ENCODE measurements at regions not wholly inside any gene's neighbourhood (a gene's known extent, or its start where the extent isn't known, plus 50 kb on each side); places are given as distances from the start of the nearest gene placed in this dataset.

- Histone ChIP-seq H3K4me1 (ENCODE audit: insufficient read depth, low read length) (peaks cover 5% of the 10 kb centered on the region; the same call in 1 of the 2 replicates), H3K9me3 (ENCODE audit: insufficient read depth, low read depth, low read length) (0 out of 2 replicates have a peak, but pooled peaks cover 5% of the 10 kb centered on the region), H3K27me3 (ENCODE audit: insufficient read depth, low read length) (no peaks in the 10 kb centered on the region), H3K27ac (ENCODE audit: low read depth, low read length) (no peak overlapping the region), H3K36me3 (ENCODE audit: insufficient read depth, low read length) (no peaks in the 10 kb centered on the region), H3K4me3 (ENCODE audit: low read length) (no peak overlapping the region), H3K9ac (ENCODE audit: low read depth, low read length) (no peak overlapping the region)
- 94% methylated on average over 4 of the region's 4 CpGs for WGBS
These were observed 164.1 kb upstream of the ECI2 start for GRCh38 chr6:4299476-4299875.

DNA sequence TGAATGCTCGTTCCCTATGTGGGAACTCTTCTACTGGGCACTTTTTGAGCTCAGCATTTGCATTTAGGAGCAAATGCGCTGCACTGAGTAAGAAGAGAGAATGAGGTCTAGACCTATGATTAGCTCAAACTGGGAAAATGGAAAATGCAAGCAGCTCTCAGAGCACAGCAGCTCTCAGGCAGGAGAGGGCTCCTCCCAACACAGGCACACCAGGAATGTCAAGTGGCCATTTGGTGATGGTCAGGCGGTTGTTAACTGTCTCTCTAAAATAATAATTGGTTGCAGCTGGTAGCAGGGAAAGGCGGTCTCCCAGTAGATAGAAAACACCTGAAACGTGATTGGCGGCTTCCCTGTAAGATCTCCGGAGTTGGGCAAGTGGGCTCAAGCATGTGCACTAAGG lies 162.0 kb upstream of the ECI2 start:
- Histone ChIP-seq H3K9me3 (ENCODE audit: insufficient read depth, low read depth, low read length) (0 out of 2 replicates have a peak, but pooled peaks cover 5% of the 10 kb centered on the region), H3K4me1 (ENCODE audit: insufficient read depth, low read length) (peaks cover 6% of the 10 kb centered on the region), H3K4me3 (ENCODE audit: low read length) (no peak overlapping the region), H3K36me3 (ENCODE audit: insufficient read depth, low read length) (no peaks in the 10 kb centered on the region), H3K9ac (ENCODE audit: low read depth, low read length) (no peak overlapping the region), H3K27me3 (ENCODE audit: insufficient read depth, low read length) (no peaks in the 10 kb centered on the region), H3K27ac (ENCODE audit: low read depth, low read length) (no peak overlapping the region)
- 89% methylated on average over 7 of the region's 7 CpGs for WGBS

DNA sequence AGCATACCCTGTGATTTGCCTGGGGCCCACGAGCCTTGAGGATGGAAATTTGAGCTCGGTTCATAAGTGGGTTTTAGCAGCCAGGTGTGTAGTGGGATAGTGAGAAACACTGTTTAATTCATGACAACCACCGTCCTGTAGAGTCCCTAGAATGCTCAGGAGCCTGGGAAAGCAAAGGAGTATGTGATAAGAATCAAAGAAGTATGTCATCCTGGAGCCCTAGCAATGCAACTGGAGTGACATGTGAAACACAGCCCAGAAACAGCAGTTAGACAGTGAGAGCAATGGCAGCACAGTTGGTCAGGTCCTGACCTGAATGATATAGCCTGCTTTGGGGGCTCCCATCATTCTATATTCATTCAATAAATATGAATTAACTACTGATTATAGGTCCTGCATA lies 161.2 kb upstream of the ECI2 start:
- no peaks in the 10 kb centered on the region for H3K27me3 ChIP-seq (ENCODE audit: insufficient read depth, low read length)
- 93% methylated on average over 3 of the region's 3 CpGs for WGBS
- H3K36me3 ChIP-seq (ENCODE audit: insufficient read depth, low read length), result no peaks in the 10 kb centered on the region
- no peak overlapping the region for H3K27ac ChIP-seq (ENCODE audit: low read depth, low read length)
- 0 out of 2 replicates have a peak, but pooled peaks cover 5% of the 10 kb centered on the region for H3K9me3 ChIP-seq (ENCODE audit: insufficient read depth, low read depth, low read length)
- no peak overlapping the region for H3K9ac ChIP-seq (ENCODE audit: low read depth, low read length)
- H3K4me3 ChIP-seq (ENCODE audit: low read length), result no peak overlapping the region
- H3K4me1 ChIP-seq (ENCODE audit: insufficient read depth, low read length), result peaks cover 14% of the 10 kb centered on the region

- H3K4me3 ChIP-seq (ENCODE audit: low read length), result no peak overlapping the region
- 76% methylated on average over 2 of the region's 2 CpGs for WGBS
- no peaks in the 10 kb centered on the region for H3K27me3 ChIP-seq (ENCODE audit: insufficient read depth, low read length)
- H3K27ac ChIP-seq (ENCODE audit: low read depth, low read length), result no peak overlapping the region
- H3K4me1 ChIP-seq (ENCODE audit: insufficient read depth, low read length), result peaks cover 18% of the 10 kb centered on the region
- H3K36me3 ChIP-seq (ENCODE audit: insufficient read depth, low read length), result no peaks in the 10 kb centered on the region
- H3K9me3 ChIP-seq (ENCODE audit: insufficient read depth, low read depth, low read length), result 0 out of 2 replicates have a peak, but pooled peaks cover 5% of the 10 kb centered on the region
- no peak overlapping the region for H3K9ac ChIP-seq (ENCODE audit: low read depth, low read length)
These were observed 160.4 kb upstream of the ECI2 start for GRCh38 chr6:4295783-4296155.

- no peak overlapping the region for H3K27ac ChIP-seq (ENCODE audit: low read depth, low read length)
- H3K27me3 ChIP-seq (ENCODE audit: insufficient read depth, low read length), result no peaks in the 10 kb centered on the region
- H3K4me3 ChIP-seq (ENCODE audit: low read length), result no peak overlapping the region
- peaks cover 18% of the 10 kb centered on the region for H3K4me1 ChIP-seq (ENCODE audit: insufficient read depth, low read length)
- H3K36me3 ChIP-seq (ENCODE audit: insufficient read depth, low read length), result no peaks in the 10 kb centered on the region
- WGBS, result 82% methylated on average over 10 of the region's 10 CpGs
- no peak overlapping the region for H3K9ac ChIP-seq (ENCODE audit: low read depth, low read length)
- H3K9me3 ChIP-seq (ENCODE audit: insufficient read depth, low read depth, low read length), result 0 out of 2 replicates have a peak, but pooled peaks cover 5% of the 10 kb centered on the region
These were observed 159.8 kb upstream of the ECI2 start for GRCh38 chr6:4295058-4295782.

DNA sequence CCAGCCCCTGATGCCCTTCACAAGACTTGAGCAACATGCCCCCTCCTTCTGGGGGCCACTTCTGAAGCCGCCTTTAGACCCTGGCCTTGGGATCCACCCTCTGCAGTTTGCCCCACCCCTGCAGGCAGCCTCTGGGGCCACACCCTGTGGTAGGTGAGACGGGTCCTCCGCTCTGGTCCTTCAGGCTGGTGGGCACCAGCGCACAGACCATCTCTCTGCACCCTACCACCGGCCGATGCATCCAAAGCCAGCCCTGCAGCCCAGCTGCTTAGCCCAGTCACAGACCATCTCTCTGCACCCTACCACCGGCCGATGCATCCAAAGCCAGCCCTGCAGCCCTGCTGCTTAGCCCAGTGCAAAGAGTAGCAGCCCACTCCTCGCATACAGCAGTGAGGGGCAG lies 159.3 kb upstream of the ECI2 start:
- WGBS, result 94% methylated on average over 9 of the region's 9 CpGs
- H3K27ac ChIP-seq (ENCODE audit: low read depth, low read length), result no peak overlapping the region
- H3K9me3 ChIP-seq (ENCODE audit: insufficient read depth, low read depth, low read length), result 0 out of 2 replicates have a peak, but pooled peaks cover 5% of the 10 kb centered on the region
- no peaks in the 10 kb centered on the region for H3K36me3 ChIP-seq (ENCODE audit: insufficient read depth, low read length)
- no peak overlapping the region for H3K9ac ChIP-seq (ENCODE audit: low read depth, low read length)
- H3K4me3 ChIP-seq (ENCODE audit: low read length), result no peak overlapping the region
- H3K27me3 ChIP-seq (ENCODE audit: insufficient read depth, low read length), result no peaks in the 10 kb centered on the region
- peaks cover 18% of the 10 kb centered on the region for H3K4me1 ChIP-seq (ENCODE audit: insufficient read depth, low read length)

- Histone ChIP-seq H3K4me3 (ENCODE audit: low read length) (no peak overlapping the region), H3K36me3 (ENCODE audit: insufficient read depth, low read length) (no peaks in the 10 kb centered on the region), H3K9me3 (ENCODE audit: insufficient read depth, low read depth, low read length) (no peaks in the 10 kb centered on the region), H3K4me1 (ENCODE audit: insufficient read depth, low read length) (peaks cover 28% of the 10 kb centered on the region), H3K27me3 (ENCODE audit: insufficient read depth, low read length) (no peaks in the 10 kb centered on the region), H3K27ac (ENCODE audit: low read depth, low read length) (no peak overlapping the region), H3K9ac (ENCODE audit: low read depth, low read length) (no peak overlapping the region)
- 61% methylated on average over 10 of the region's 11 CpGs for WGBS
These were observed 156.4 kb upstream of the ECI2 start for GRCh38 chr6:4291453-4292403.

GRCh38 chr6:4289770-4290320 lies 154.5 kb upstream of the ECI2 start:
- Histone ChIP-seq H3K4me3 (ENCODE audit: low read length) (no peak overlapping the region), H3K9me3 (ENCODE audit: insufficient read depth, low read depth, low read length) (no peaks in the 10 kb centered on the region), H3K9ac (ENCODE audit: low read depth, low read length) (no peak overlapping the region), H3K27me3 (ENCODE audit: insufficient read depth, low read length) (no peaks in the 10 kb centered on the region), H3K36me3 (ENCODE audit: insufficient read depth, low read length) (no peaks in the 10 kb centered on the region), H3K4me1 (ENCODE audit: insufficient read depth, low read length) (peaks cover 22% of the 10 kb centered on the region), H3K27ac (ENCODE audit: low read depth, low read length) (no peak overlapping the region)
- 86% methylated on average over 4 of the region's 4 CpGs for WGBS

DNA sequence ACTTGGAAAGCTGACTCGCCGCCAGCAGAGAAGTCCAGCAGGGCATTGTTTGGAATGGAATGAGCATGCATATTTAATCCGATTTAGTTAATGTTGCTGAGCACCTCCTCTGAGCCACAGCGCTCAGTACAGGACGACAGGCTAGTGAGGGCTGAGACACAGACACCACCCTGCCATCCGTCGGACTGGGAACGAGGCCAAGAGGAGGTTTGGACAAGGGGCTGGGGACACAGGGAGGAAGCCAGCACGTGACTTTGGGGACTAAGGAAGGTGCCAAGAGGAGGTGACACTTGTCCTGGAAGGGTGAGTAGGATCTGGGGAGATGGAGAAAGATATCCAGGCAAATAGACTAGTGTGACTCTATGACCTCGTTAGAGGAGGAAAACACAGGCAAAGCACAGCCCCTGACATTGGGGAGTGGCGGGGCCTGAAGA lies 152.5 kb upstream of the ECI2 start:
- Histone ChIP-seq H3K4me1 (ENCODE audit: insufficient read depth, low read length) (peaks cover 23% of the 10 kb centered on the region), H3K36me3 (ENCODE audit: insufficient read depth, low read length) (no peaks in the 10 kb centered on the region), H3K9ac (ENCODE audit: low read depth, low read length) (no peak overlapping the region), H3K27ac (ENCODE audit: low read depth, low read length) (no peak overlapping the region), H3K27me3 (ENCODE audit: insufficient read depth, low read length) (peaks cover 11% of the 10 kb centered on the region), H3K9me3 (ENCODE audit: insufficient read depth, low read depth, low read length) (no peaks in the 10 kb centered on the region), H3K4me3 (ENCODE audit: low read length) (no peak overlapping the region)
- whole genome bisulfite sequencing, result 49% methylated on average over 11 of the region's 11 CpGs

- H3K4me3 ChIP-seq (ENCODE audit: low read length), result no peak overlapping the region
- no peaks in the 10 kb centered on the region for H3K9me3 ChIP-seq (ENCODE audit: insufficient read depth, low read depth, low read length)
- WGBS, result 84% methylated on average over 7 of the region's 7 CpGs
- no peak overlapping the region for H3K9ac ChIP-seq (ENCODE audit: low read depth, low read length)
- no peak overlapping the region for H3K27ac ChIP-seq (ENCODE audit: low read depth, low read length)
- H3K36me3 ChIP-seq (ENCODE audit: insufficient read depth, low read length), result no peaks in the 10 kb centered on the region
- H3K4me1 ChIP-seq (ENCODE audit: insufficient read depth, low read length), result peaks cover 28% of the 10 kb centered on the region
- peaks cover 15% of the 10 kb centered on the region for H3K27me3 ChIP-seq (ENCODE audit: insufficient read depth, low read length)
These were observed 152.0 kb upstream of the ECI2 start for GRCh38 chr6:4287372-4287771.

DNA sequence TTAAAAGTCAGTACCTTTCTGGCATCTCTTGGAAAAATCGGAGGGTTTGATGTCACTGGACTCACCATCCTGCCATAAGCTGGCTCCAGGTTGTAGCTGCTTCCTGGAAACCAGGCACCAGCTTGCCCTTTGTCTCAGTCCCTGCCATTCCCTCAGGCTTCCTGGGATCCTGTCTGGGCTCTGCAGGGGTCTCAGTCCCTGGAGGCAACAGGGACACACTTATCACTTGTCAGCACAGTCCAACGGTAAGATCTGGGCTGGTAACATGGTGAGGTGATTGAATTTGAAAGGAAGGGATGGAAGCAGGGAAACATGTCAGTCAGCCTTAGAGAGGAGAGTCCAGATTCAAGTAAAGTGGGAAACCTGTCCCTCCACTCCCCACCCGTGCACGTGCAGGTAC lies 147.6 kb upstream of the ECI2 start:
- 79% methylated on average over 4 of the region's 4 CpGs for WGBS
- no peak overlapping the region for H3K27ac ChIP-seq (ENCODE audit: low read depth, low read length)
- peaks cover 17% of the 10 kb centered on the region for H3K4me1 ChIP-seq (ENCODE audit: insufficient read depth, low read length)
- no peaks in the 10 kb centered on the region for H3K36me3 ChIP-seq (ENCODE audit: insufficient read depth, low read length)
- H3K27me3 ChIP-seq (ENCODE audit: insufficient read depth, low read length), result peaks cover 38% of the 10 kb centered on the region
- no peak overlapping the region for H3K9ac ChIP-seq (ENCODE audit: low read depth, low read length)
- no peak overlapping the region for H3K4me3 ChIP-seq (ENCODE audit: low read length)
- H3K9me3 ChIP-seq (ENCODE audit: insufficient read depth, low read depth, low read length), result no peaks in the 10 kb centered on the region
